Stimulated activated CD4-positive, alpha-beta T cell treated with anti-CD3 and anti-CD28 coated beads, Interleukin-4, amount 100 ng/mL, for 48 hours (primary cell): ENCODE measurements at regions not wholly inside any gene's neighbourhood (a gene's known extent, or its start where the extent isn't known, plus 50 kb on each side); places are given as distances from the start of the nearest gene placed in this dataset.

Experiments
- DNase-seq, 2 donors: peaks; one replicate each; pipeline ENCODE4 v3.0.0-alpha.2; 2020; ENCODE audit warnings: low read depth in 2 of 2

- DNase-seq: no peak
Measured at GRCh38 chr14:54127526-54127925, 170.9 kb upstream of the BMP4 start.

- no peak for DNase-seq
Measured at GRCh38 chr14:54129850-54130640, 173.4 kb upstream of the BMP4 start.

- no peak for DNase-seq
Measured at GRCh38 chr14:54132496-54132895, 175.9 kb upstream of the BMP4 start.

- DNase-seq: no peak
Measured at GRCh38 chr14:54133896-54134295, 177.3 kb upstream of the BMP4 start.

- DNase-seq: no peak
Measured at GRCh38 chr14:54135804-54136280, 179.2 kb upstream of the BMP4 start.

GRCh38 chr14:54136894-54137613, 180.4 kb upstream of the BMP4 start:
- DNase-seq: no peak

- no peak for DNase-seq
Measured at GRCh38 chr14:54137614-54137961, 181.0 kb upstream of the BMP4 start.

- no peak for DNase-seq
Measured at GRCh38 chr14:54138024-54138353, 181.4 kb upstream of the BMP4 start.

- no peak for DNase-seq
Measured at GRCh38 chr14:54138354-54139038, 181.9 kb upstream of the BMP4 start.

GRCh38 chr14:54140551-54140950, 183.9 kb upstream of the BMP4 start:
- DNase-seq: no peak

- DNase-seq: no peak
Measured at GRCh38 chr14:54146601-54147000, 190.0 kb upstream of the BMP4 start.

- no peak for DNase-seq
Measured at GRCh38 chr14:54147282-54147681, 190.7 kb upstream of the BMP4 start.

- no peak for DNase-seq
Measured at GRCh38 chr14:54147758-54148157, 191.1 kb upstream of the BMP4 start.

GRCh38 chr14:54148251-54148650, 191.6 kb upstream of the BMP4 start:
- no peak for DNase-seq

- DNase-seq: no peak
Measured at GRCh38 chr14:54152351-54152750, 195.7 kb upstream of the BMP4 start.

- DNase-seq: no peak
Measured at GRCh38 chr14:54166049-54166950, 209.7 kb upstream of the BMP4 start.

GRCh38 chr14:54168489-54168888, 211.9 kb upstream of the BMP4 start:
- no peak for DNase-seq

GRCh38 chr14:54169254-54169924, 212.8 kb upstream of the BMP4 start:
- no peak for DNase-seq

GRCh38 chr14:54170301-54170700, 213.7 kb upstream of the BMP4 start:
- no peak for DNase-seq

GRCh38 chr14:54172114-54172513, 215.5 kb upstream of the BMP4 start:
- DNase-seq: no peak

GRCh38 chr14:54172562-54172961, 215.9 kb upstream of the BMP4 start:
- DNase-seq: no peak
